HUES48 (cell line): ENCODE measurements at regions not wholly inside any gene's neighbourhood (a gene's known extent, or its start where the extent isn't known, plus 50 kb on each side); places are given as distances from the start of the nearest gene placed in this dataset.
"Not testable (repeated sequence)": the region's sequence is repeated elsewhere in the genome, so short reads cannot be mapped to it uniquely, and the experiment has no call there.

ENCODE experiments used
- H3K27ac ChIP-seq: one replicate; pipeline ENCODE4 v1.7.0; 2013; ENCODE audit warnings: low read depth, low read length, inconsistent platforms
- H3K27me3 ChIP-seq: 2 replicates; pipeline ENCODE4 v1.6.1; 2013; ENCODE audit warnings: mild to moderate bottlenecking, low read length; ENCODE audit not compliant: control insufficient read depth, insufficient read depth
- H3K36me3 ChIP-seq: 2 replicates; pipeline ENCODE4 v1.6.1; 2013; ENCODE audit warnings: low read length; ENCODE audit not compliant: control insufficient read depth, insufficient read depth
- H3K4me1 ChIP-seq: 2 replicates; pipeline ENCODE4 v1.6.1; 2013; ENCODE audit warnings: mild to moderate bottlenecking, low read length; ENCODE audit not compliant: control insufficient read depth, insufficient read depth
- H3K4me3 ChIP-seq: 2 replicates; pipeline ENCODE4 v1.5.1; 2013; ENCODE audit warnings: mild to moderate bottlenecking, low read depth, low read length
- H3K9ac ChIP-seq: 2 replicates; pipeline ENCODE4 v1.6.1; 2013; ENCODE audit warnings: mild to moderate bottlenecking, low read depth, low read length, moderate library complexity
- H3K9me3 ChIP-seq: 2 replicates; pipeline ENCODE4 v1.6.1; 2013; ENCODE audit warnings: low read length; ENCODE audit not compliant: control insufficient read depth, insufficient read depth

- no peaks in the 10 kb centered on the region for H3K9me3 ChIP-seq
- no peaks in the 10 kb centered on the region for H3K4me1 ChIP-seq
- no peaks in the 10 kb centered on the region for H3K36me3 ChIP-seq
- H3K4me3 ChIP-seq = no peak overlapping the region
- H3K27ac ChIP-seq = no peak overlapping the region
- no peak overlapping the region for H3K9ac ChIP-seq
- no peaks in the 10 kb centered on the region for H3K27me3 ChIP-seq
Observed at GRCh38 chr10:117619223-117619622, 76.7 kb downstream of the EMX2 start.

DNA sequence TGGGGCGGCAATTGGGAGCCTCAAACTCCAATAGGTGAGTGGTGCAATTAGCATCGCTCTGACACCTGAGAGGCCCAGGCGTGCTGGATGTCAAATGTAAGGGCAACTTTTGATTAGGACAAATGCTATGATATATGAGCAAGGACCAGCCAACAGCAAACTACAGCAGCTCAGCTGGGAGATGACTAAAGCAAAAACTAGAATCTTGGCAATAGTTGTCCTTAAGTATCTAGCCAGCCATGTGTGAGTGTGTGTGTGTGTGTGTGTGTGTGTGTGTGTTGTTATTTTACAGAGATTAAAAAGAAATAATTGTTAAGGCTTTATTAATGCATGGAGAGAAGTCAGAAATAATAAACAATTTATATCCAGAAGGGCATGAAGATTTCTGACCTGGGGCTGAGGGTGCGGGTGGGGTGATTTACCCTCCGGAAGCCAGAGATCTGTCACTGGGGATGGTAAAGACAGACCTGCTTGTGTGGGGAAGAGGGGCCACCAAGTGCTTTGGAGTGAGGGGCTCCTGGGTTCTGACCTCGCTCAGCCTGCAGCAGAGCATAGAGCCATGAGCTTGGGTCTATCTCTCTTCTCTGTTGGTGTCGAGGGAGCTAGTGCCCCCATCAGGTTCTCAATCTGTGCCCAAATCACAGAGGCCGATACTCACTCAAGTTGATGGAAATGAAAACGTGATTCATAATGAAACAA lies 77.3 kb downstream of the EMX2 start:
- Histone ChIP-seq H3K9me3 (no peaks in the 10 kb centered on the region), H3K27me3 (no peaks in the 10 kb centered on the region), H3K4me1 (no peaks in the 10 kb centered on the region), H3K36me3 (no peaks in the 10 kb centered on the region), H3K27ac (no peak overlapping the region), H3K4me3 (no peak overlapping the region), H3K9ac (no peak overlapping the region)

DNA sequence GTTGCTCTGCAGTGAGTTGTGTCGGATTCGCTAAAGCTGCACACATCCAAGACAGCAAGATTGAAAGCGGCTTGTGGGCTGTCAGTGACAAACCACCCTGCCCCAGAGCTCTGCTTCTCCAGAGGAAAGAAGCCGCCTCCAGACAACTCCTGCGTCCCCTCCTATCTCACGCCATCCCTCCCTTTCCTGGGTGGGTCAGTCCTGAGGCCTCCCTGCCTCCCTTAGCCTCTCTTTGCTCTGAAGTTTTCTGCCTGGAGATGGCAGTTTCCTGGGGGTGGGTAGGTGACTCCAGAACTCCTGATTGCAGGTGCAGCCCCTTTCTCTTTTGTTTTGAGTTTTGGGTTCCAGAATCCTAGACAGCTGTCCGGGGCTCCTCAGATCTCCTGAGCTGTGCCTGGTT lies 78.7 kb downstream of the EMX2 start:
- Histone ChIP-seq H3K27me3 (no peaks in the 10 kb centered on the region), H3K4me3 (no peak overlapping the region), H3K9me3 (no peaks in the 10 kb centered on the region), H3K27ac (no peak overlapping the region), H3K4me1 (no peaks in the 10 kb centered on the region), H3K9ac (no peak overlapping the region), H3K36me3 (no peaks in the 10 kb centered on the region)

DNA sequence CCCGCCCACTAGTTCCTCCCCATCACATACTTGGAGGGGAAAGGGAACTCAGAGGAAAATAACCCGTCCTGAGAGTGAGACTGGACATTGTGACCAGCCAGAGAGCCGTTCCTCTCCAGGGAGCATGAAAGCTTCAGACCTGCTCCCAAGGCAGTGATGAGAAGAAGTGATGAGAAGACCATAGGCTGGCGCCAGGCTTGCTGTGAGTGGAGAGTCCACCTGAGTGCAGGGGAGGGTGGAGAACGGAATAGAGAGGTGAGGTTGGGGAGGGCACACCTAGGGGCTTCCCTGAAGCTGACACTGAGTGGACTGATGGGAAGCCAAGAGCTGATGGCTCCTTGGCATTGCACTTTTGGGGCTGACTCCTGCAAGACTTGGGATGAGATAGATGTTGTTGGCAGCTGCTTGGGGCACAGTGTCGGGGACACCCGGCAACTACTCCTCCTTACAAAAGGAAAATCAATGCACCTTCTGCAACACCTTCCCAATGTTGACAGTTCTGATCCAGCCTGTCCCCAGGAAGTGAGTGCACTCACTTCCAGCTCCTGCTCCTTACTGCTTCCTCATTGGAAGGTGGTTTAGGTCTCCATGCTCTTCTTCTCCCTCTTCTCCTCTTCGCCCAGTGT lies 79.4 kb downstream of the EMX2 start:
- no peak overlapping the region for H3K4me3 ChIP-seq
- no peaks in the 10 kb centered on the region for H3K36me3 ChIP-seq
- no peak overlapping the region for H3K27ac ChIP-seq
- no peaks in the 10 kb centered on the region for H3K4me1 ChIP-seq
- no peaks in the 10 kb centered on the region for H3K9me3 ChIP-seq
- H3K9ac ChIP-seq = no peak overlapping the region
- H3K27me3 ChIP-seq = no peaks in the 10 kb centered on the region

GRCh38 chr10:117622471-117623184 lies 80.1 kb downstream of the EMX2 start:
- Histone ChIP-seq H3K4me1 (no peaks in the 10 kb centered on the region), H3K36me3 (no peaks in the 10 kb centered on the region), H3K27me3 (no peaks in the 10 kb centered on the region), H3K9me3 (no peaks in the 10 kb centered on the region), H3K9ac (no peak overlapping the region), H3K4me3 (no peak overlapping the region), H3K27ac (no peak overlapping the region)

- no peaks in the 10 kb centered on the region for H3K36me3 ChIP-seq
- H3K27me3 ChIP-seq = no peaks in the 10 kb centered on the region
- H3K4me3 ChIP-seq = no peak overlapping the region
- no peaks in the 10 kb centered on the region for H3K4me1 ChIP-seq
- H3K9ac ChIP-seq = no peak overlapping the region
- no peak overlapping the region for H3K27ac ChIP-seq
- no peaks in the 10 kb centered on the region for H3K9me3 ChIP-seq
Observed at GRCh38 chr10:117626228-117626627, 83.7 kb downstream of the EMX2 start.

DNA sequence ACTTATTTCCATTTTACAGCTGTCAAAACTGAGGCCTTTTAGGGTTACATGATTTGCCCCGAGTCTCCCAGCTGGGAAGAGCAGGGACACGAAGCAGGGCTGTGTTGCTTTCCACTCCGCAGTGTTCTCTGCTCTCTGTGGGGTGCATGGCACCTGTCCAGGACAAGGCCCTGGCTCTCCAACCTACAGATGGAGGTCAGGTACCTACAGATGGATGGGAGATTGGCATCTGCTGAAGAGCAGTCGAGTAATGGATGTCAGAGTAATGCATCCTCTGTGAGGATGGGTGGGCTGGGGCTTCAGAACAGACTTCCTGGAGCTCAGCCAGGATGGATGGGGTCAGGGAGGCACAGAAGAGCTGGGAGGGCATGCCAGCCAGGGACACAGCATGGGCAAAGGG lies 85.0 kb downstream of the EMX2 start:
- Histone ChIP-seq H3K4me3 (no peak overlapping the region), H3K9ac (no peak overlapping the region), H3K9me3 (no peaks in the 10 kb centered on the region), H3K27me3 (no peaks in the 10 kb centered on the region), H3K27ac (no peak overlapping the region), H3K4me1 (no peaks in the 10 kb centered on the region), H3K36me3 (no peaks in the 10 kb centered on the region)

DNA sequence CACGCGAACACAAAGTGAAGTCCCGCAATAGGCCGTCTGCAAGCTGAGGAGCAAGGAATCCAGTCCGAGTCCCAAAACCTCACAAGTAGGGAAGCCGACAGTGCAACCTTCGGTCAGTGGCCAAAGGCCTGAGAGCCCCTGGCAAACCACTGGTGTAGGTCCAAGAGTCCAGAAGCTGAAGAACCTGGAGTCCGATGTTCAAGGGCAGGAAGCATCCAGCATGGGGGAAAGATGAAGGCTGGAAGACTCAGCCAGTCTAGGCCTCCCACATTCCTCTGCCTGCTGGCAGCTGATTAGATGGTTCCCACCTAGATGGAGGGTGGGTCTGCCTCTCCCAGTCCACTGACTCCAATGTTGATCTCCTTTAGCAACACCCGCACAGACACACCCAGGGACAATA lies 87.2 kb downstream of the EMX2 start:
- not testable (repeated sequence) for H3K9ac ChIP-seq, H3K9me3 ChIP-seq, H3K27me3 ChIP-seq, H3K4me3 ChIP-seq, H3K4me1 ChIP-seq, H3K27ac ChIP-seq, H3K36me3 ChIP-seq

GRCh38 chr10:117631276-117632145 lies 89.0 kb downstream of the EMX2 start:
- Histone ChIP-seq H3K4me1 (no peaks in the 10 kb centered on the region), H3K9ac (no peak overlapping the region), H3K27me3 (no peaks in the 10 kb centered on the region), H3K27ac (no peak overlapping the region), H3K4me3 (no peak overlapping the region), H3K36me3 (no peaks in the 10 kb centered on the region), H3K9me3 (no peaks in the 10 kb centered on the region)

DNA sequence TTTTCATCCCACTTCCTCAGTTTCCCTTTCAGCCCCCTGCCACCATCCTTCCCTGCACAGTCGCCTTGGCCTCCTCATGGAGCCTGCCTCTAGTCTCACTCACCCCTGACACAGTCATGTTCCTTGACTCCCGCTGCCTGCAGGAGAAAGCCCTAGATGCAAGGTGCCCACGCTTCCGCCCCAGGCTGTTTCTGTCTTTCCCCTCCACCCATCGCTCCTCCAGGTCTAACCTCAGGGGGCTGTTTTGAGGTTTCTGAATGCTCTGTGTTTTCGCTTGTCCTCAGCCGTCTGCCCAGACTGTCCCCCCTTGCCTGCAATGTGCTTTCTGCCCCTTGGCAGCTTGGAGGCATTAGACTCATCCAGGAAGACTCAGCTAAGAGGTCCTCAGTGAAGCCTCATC lies 89.9 kb downstream of the EMX2 start:
- Histone ChIP-seq H3K36me3 (no peaks in the 10 kb centered on the region), H3K27ac (no peak overlapping the region), H3K27me3 (no peaks in the 10 kb centered on the region), H3K9me3 (no peaks in the 10 kb centered on the region), H3K9ac (no peak overlapping the region), H3K4me3 (no peak overlapping the region), H3K4me1 (no peaks in the 10 kb centered on the region)
